ENCODE measurements at regions not wholly inside any gene's neighbourhood (a gene's known extent, or its start where the extent isn't known, plus 50 kb on each side); places are given as distances from the start of the nearest gene placed in this dataset.

GRCh38 chr7:113751547-113751946 lies 167.3 kb downstream of the PPP1R3A start:
- TF ChIP-seq POLR2AphosphoS5 (IDR thresholded peaks at IDR 0.05) = no peak
- TF ChIP-seq CTCF (IDR thresholded peaks at IDR 0.05) = no peak
- no peak for TF ChIP-seq POLR2A (IDR thresholded peaks at IDR 0.05)
- TF ChIP-seq EP300 (IDR thresholded peaks at IDR 0.05; ENCODE audit: low read depth) = no peak

All from transverse colon (tissue), 4 donors.